ENCODE measurements at regions not wholly inside any gene's neighbourhood (a gene's known extent, or its start where the extent isn't known, plus 50 kb on each side); places are given as distances from the start of the nearest gene placed in this dataset.

DNA sequence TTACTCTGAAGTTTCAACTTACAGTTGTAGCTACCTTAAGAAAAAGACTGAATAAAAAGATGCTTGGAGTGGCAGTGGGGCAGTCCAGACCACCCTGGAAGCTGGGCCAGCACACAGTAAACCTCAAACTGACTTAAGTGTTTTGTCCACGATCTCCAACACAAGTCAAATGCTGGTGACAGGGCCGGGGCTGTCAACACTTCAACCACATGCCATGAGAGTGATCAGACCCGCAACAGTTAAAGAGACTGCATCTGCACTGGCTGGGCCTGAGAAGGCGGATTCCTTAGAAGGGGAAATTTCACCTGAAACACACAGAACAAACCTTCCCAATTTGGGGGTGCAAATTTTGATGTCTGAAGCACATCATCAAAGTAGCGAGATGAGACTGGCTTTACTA is 223.5 kb upstream of the CAND1 start (continued):
- TF ChIP-seq SETDB1 (CRISPR knock-in tag; IDR thresholded peaks at IDR 0.05; ENCODE audit: borderline replicate concordance) (no peak), CEBPB (IDR thresholded peaks at IDR 0.05; ENCODE audit: borderline replicate concordance, low read depth, low read length) (no peak), ZNF567 (CRISPR knock-in tag; IDR thresholded peaks at IDR 0.05; ENCODE audit: borderline replicate concordance) (no peak)
- TF ChIP-seq, protein P1, sequence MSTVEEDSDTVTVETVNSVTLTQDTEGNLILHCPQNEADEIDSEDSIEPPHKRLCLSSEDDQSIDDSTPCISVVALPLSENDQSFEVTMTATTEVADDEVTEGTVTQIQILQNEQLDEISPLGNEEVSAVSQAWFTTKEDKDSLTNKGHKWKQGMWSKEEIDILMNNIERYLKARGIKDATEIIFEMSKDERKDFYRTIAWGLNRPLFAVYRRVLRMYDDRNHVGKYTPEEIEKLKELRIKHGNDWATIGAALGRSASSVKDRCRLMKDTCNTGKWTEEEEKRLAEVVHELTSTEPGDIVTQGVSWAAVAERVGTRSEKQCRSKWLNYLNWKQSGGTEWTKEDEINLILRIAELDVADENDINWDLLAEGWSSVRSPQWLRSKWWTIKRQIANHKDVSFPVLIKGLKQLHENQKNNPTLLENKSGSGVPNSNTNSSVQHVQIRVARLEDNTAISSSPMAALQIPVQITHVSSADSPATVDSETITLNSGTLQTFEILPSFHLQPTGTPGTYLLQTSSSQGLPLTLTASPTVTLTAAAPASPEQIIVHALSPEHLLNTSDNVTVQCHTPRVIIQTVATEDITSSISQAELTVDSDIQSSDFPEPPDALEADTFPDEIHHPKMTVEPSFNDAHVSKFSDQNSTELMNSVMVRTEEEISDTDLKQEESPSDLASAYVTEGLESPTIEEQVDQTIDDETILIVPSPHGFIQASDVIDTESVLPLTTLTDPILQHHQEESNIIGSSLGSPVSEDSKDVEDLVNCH (CRISPR knock-in tag; IDR thresholded peaks at IDR 0.05) = no peak
- TF ChIP-seq, protein P2, sequence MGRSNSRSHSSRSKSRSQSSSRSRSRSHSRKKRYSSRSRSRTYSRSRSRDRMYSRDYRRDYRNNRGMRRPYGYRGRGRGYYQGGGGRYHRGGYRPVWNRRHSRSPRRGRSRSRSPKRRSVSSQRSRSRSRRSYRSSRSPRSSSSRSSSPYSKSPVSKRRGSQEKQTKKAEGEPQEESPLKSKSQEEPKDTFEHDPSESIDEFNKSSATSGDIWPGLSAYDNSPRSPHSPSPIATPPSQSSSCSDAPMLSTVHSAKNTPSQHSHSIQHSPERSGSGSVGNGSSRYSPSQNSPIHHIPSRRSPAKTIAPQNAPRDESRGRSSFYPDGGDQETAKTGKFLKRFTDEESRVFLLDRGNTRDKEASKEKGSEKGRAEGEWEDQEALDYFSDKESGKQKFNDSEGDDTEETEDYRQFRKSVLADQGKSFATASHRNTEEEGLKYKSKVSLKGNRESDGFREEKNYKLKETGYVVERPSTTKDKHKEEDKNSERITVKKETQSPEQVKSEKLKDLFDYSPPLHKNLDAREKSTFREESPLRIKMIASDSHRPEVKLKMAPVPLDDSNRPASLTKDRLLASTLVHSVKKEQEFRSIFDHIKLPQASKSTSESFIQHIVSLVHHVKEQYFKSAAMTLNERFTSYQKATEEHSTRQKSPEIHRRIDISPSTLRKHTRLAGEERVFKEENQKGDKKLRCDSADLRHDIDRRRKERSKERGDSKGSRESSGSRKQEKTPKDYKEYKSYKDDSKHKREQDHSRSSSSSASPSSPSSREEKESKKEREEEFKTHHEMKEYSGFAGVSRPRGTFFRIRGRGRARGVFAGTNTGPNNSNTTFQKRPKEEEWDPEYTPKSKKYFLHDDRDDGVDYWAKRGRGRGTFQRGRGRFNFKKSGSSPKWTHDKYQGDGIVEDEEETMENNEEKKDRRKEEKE (IDR thresholded peaks at IDR 0.05) = no peak

DNA sequence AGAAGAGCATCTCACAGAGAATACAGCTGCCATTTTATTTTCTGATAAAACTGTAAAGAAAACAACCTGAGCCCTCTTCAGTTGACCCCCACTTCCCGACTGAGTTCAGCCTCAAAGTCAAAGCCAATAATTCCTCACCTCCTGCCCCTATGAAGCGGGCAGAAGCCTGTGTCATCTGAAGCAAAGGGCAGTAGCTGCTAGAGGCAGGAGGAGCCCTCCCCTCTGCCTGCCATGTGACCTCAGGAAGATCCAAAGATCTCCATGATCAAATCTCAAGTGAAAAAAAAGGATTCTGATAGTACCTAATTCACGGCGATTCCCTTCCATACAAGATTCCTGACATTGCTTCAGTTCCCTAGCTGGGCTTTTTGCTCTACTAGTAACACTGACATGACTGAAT is 223.1 kb upstream of the CAND1 start:
- Histone ChIP-seq H3K36me3 (replicated peaks in 1 of 2; ENCODE audit: control insufficient read depth in 1 of 2, insufficient read depth in 2 of 2, low read length in 2 of 2) (no peaks in the 10 kb centered on the region), H2AFZ (ENCODE audit: low read length) (no peak overlapping the region), H3K79me2 (ENCODE audit: insufficient read depth, low read length) (no peaks in the 10 kb centered on the region), H3K9me3 (ENCODE audit: low read length) (no peaks in the 10 kb centered on the region), H3K4me3 (replicated peaks in 1 of 3; ENCODE audit: insufficient read depth in 1 of 3, low read depth in 2 of 3, low read length in 3 of 3) (no peak overlapping the region), H4K20me1 (ENCODE audit: insufficient read depth, low read length) (no peaks in the 10 kb centered on the region), H3K4me1 (ENCODE audit: insufficient read depth, low read length) (no peaks in the 10 kb centered on the region), H3K27me3 (ENCODE audit: control insufficient read depth in 1 of 2, insufficient read depth in 2 of 2, low read length in 2 of 2) (no peaks in the 10 kb centered on the region), H3K9ac (ENCODE audit: insufficient read depth, low read depth, low read length) (no peak overlapping the region), H3K4me2 (ENCODE audit: low read depth, low read length) (no peak overlapping the region), H3K27ac (ENCODE audit: extremely low read length, insufficient read depth, low read length) (no peak overlapping the region)
- TF ChIP-seq ZNF563 (CRISPR knock-in tag; IDR thresholded peaks at IDR 0.05) = no peak
- ChIA-PET CTCF (ENCODE audit: low intra/inter-chr PET ratio, low total read pairs) (no interaction called here), POLR2A (no interaction called here)
- no peak for DNase-seq (ENCODE audit: low spot score)
- intact Hi-C loops (cut with micrococcal nuclease; ENCODE audit: unreplicated experiment) (no loop called here), in situ Hi-C loops (cut with HindIII; ENCODE audit: extremely low pct_ligation_motif_present, low pct_unique_long_range_greater_than_20kb) (no loop called here)
- ATAC-seq = no peak
- BruUV-seq (replicated peaks) = no TSS peak
- FAIRE-seq = no peak
- WGBS (ENCODE audit: low lambda C conversion rate) = 68% methylated on average over 2 of the region's 4 CpGs

All from HepG2 (cell line).